Ishikawa (cell line): ENCODE measurements at regions not wholly inside any gene's neighbourhood (a gene's known extent, or its start where the extent isn't known, plus 50 kb on each side); places are given as distances from the start of the nearest gene placed in this dataset.

ENCODE experiments used
- CEBPB ChIP-seq: IDR thresholded peaks from 2 replicates; pipeline ENCODE4 v1.6.1; 2012
- CREB1 ChIP-seq: IDR thresholded peaks from 2 replicates; pipeline ENCODE4 v1.6.1; 2012; ENCODE audit warnings: low read depth
- EGR1 ChIP-seq: IDR thresholded peaks from 2 replicates; pipeline ENCODE4 v1.6.1; 2012
- EP300 ChIP-seq: IDR thresholded peaks from 2 replicates; pipeline ENCODE4 v1.6.1; 2012; ENCODE audit warnings: borderline replicate concordance
- FOXM1 ChIP-seq: IDR thresholded peaks from 2 replicates; pipeline ENCODE4 v1.6.1; 2012; ENCODE audit warnings: low read depth, borderline replicate concordance
- MAX ChIP-seq: IDR thresholded peaks from 2 replicates; pipeline ENCODE4 v1.6.1; 2012
- RAD21 ChIP-seq: IDR thresholded peaks from 2 replicates; pipeline ENCODE4 v1.6.1; 2012; ENCODE audit warnings: low read depth
- REST ChIP-seq: IDR thresholded peaks from 2 replicates; pipeline ENCODE4 v1.6.1; 2012; ENCODE audit warnings: low read depth, mild to moderate bottlenecking
- TAF1 ChIP-seq: IDR thresholded peaks from 2 replicates; pipeline ENCODE4 v1.6.1; 2012; ENCODE audit warnings: low read depth, mild to moderate bottlenecking
- TCF12 ChIP-seq: IDR thresholded peaks from 2 replicates; pipeline ENCODE4 v1.6.1; 2012; ENCODE audit warnings: low read depth
- USF1 ChIP-seq: IDR thresholded peaks from 2 replicates; pipeline ENCODE4 v1.6.1; 2012
- YY1 ChIP-seq: IDR thresholded peaks from 2 replicates; pipeline ENCODE4 v1.6.1; 2012; ENCODE audit warnings: low read depth

- TF ChIP-seq RAD21: no peak
- no peak for TF ChIP-seq TAF1
- no peak for TF ChIP-seq CREB1
- no peak for TF ChIP-seq EGR1
- no peak for TF ChIP-seq REST
- no peak for TF ChIP-seq TCF12
- TF ChIP-seq MAX: no peak
- TF ChIP-seq EP300: no peak
- no peak for TF ChIP-seq USF1
- TF ChIP-seq YY1: no peak
- TF ChIP-seq CEBPB: no peak
- no peak for TF ChIP-seq FOXM1
These were observed 393.3 kb downstream of the PPP3CA start for GRCh38 chr4:100954046-100954445.
